DOHH2 (cell line): ENCODE measurements at regions not wholly inside any gene's neighbourhood (a gene's known extent, or its start where the extent isn't known, plus 50 kb on each side); places are given as distances from the start of the nearest gene placed in this dataset.

Experiments used
- H3F3A ChIP-seq: fragments of 200-600 bp; sonication (generic), shearing (Covaris generic); 2 replicates; pipeline ENCODE4 v1.6.0; 2016; ENCODE audit warnings: antibody characterized with exemption, mild to moderate bottlenecking; ENCODE audit not compliant: control insufficient read depth, insufficient read depth
- H3K27ac ChIP-seq: fragments of 200-600 bp; sonication (generic); 2 replicates; pipeline ENCODE4 v1.5.1; 2014; ENCODE audit warnings: low read depth, mild to moderate bottlenecking, low read length, moderate library complexity
- H3K27me3 ChIP-seq: fragments of 200-600 bp; sonication (generic); 2 replicates; pipeline ENCODE4 v1.6.1; 2014; ENCODE audit warnings: mild to moderate bottlenecking, low read length, mixed read lengths; ENCODE audit not compliant: control insufficient read depth
- H3K36me3 ChIP-seq: fragments of 200-600 bp; sonication (generic); 2 replicates; pipeline ENCODE4 v1.6.1; 2014; ENCODE audit warnings: mild to moderate bottlenecking, low read length, moderate library complexity, mixed read lengths; ENCODE audit not compliant: control insufficient read depth
- H3K4me1 ChIP-seq: fragments of 200-600 bp; sonication (generic); 2 replicates; pipeline ENCODE4 v1.6.1; 2014; ENCODE audit warnings: mild to moderate bottlenecking, low read length, mixed read lengths; ENCODE audit not compliant: control insufficient read depth
- H3K4me2 ChIP-seq: fragments of 200-600 bp; sonication (generic); 2 replicates; pipeline ENCODE4 v1.6.0; 2014; ENCODE audit warnings: mild to moderate bottlenecking, low read length, moderate library complexity
- H3K4me3 ChIP-seq: fragments of 200-600 bp; sonication (generic); 2 replicates; pipeline ENCODE4 v1.5.1; 2014; ENCODE audit warnings: mild to moderate bottlenecking, low read length, mixed read lengths
- H3K79me2 ChIP-seq: fragments of 200-600 bp; sonication (generic); 2 replicates; pipeline ENCODE4 v1.6.1; 2014; ENCODE audit warnings: mild to moderate bottlenecking, low read length, mixed read lengths; ENCODE audit not compliant: control insufficient read depth
- H3K9me2 ChIP-seq: fragments of 200-600 bp; sonication (generic); replicated peaks from 2 replicates; pipeline ENCODE4 v1.6.1; 2014; ENCODE audit warnings: mild to moderate bottlenecking, low read length, mixed read lengths; ENCODE audit not compliant: control insufficient read depth
- H3K9me3 ChIP-seq: fragments of 200-600 bp; sonication (generic); 2 replicates; pipeline ENCODE4 v1.6.1; 2014; ENCODE audit warnings: antibody characterized with exemption, low read length, mixed read lengths; ENCODE audit not compliant: control insufficient read depth, insufficient read depth
- H4K20me1 ChIP-seq: fragments of 200-600 bp; sonication (generic); 2 replicates; pipeline ENCODE4 v1.6.0; 2014; ENCODE audit warnings: low read depth, mild to moderate bottlenecking, antibody characterized with exemption, low read length, moderate library complexity; ENCODE audit not compliant: control insufficient read depth, insufficient read depth
- CTCF ChIP-seq: fragments of 200-600 bp; sonication (generic); IDR thresholded peaks from one replicate; pipeline ENCODE4 v1.5.1; 2014; ENCODE audit warnings: antibody characterized with exemption, mild to moderate bottlenecking, low read depth, low read length; ENCODE audit not compliant: poor library complexity, severe bottlenecking
- EZH2phosphoT487 ChIP-seq: fragments of 200-600 bp; sonication (generic); IDR thresholded peaks from 2 replicates; pipeline ENCODE4 v1.6.1; 2017; ENCODE audit warnings: borderline replicate concordance, mild to moderate bottlenecking, antibody characterized with exemption, low read length, moderate library complexity, mixed read lengths

- Histone ChIP-seq H3K27me3 (no peaks in the 10 kb centered on the region), H3K36me3 (no peaks in the 10 kb centered on the region), H3F3A (no peaks in the 10 kb centered on the region), H3K27ac (no peak overlapping the region), H3K4me3 (no peak overlapping the region), H4K20me1 (no peaks in the 10 kb centered on the region), H3K9me3 (no peaks in the 10 kb centered on the region), H3K79me2 (no peaks in the 10 kb centered on the region), H3K4me2 (no peak overlapping the region), H3K4me1 (no peaks in the 10 kb centered on the region), H3K9me2 (no peaks in the 10 kb centered on the region)
- TF ChIP-seq EZH2phosphoT487 (no peak), CTCF (no peak)
These were observed 59.2 kb upstream of the RASAL2 start for GRCh38 chr1:178034676-178035075.

DNA sequence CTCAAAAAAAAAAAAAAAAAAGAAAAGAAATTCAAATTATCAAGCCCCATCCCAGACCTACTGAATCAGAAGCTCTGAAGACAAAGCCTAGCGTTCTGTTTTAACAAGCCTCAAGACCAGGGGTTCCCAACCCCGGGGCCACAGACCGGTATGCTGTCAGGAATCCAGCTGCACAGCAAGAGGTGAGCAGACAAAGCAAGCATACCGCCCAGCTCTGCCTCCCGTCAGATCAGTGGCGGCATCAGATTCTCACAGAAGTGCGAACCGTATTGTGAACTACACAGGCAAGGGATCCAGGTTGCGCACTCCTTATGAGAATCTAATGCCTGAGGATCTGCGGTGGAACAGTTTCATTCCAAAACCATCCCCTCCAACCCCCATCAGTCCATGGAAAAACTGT lies 57.8 kb upstream of the RASAL2 start:
- H3K27me3 ChIP-seq = no peaks in the 10 kb centered on the region
- no peak overlapping the region for H3K4me3 ChIP-seq
- H3K9me3 ChIP-seq = no peaks in the 10 kb centered on the region
- H4K20me1 ChIP-seq = no peaks in the 10 kb centered on the region
- no peaks in the 10 kb centered on the region for H3F3A ChIP-seq
- no peaks in the 10 kb centered on the region for H3K9me2 ChIP-seq
- H3K4me2 ChIP-seq = no peak overlapping the region
- no peak overlapping the region for H3K27ac ChIP-seq
- no peaks in the 10 kb centered on the region for H3K4me1 ChIP-seq
- no peaks in the 10 kb centered on the region for H3K79me2 ChIP-seq
- TF ChIP-seq CTCF (no peak), EZH2phosphoT487 (no peak)
- no peaks in the 10 kb centered on the region for H3K36me3 ChIP-seq

DNA sequence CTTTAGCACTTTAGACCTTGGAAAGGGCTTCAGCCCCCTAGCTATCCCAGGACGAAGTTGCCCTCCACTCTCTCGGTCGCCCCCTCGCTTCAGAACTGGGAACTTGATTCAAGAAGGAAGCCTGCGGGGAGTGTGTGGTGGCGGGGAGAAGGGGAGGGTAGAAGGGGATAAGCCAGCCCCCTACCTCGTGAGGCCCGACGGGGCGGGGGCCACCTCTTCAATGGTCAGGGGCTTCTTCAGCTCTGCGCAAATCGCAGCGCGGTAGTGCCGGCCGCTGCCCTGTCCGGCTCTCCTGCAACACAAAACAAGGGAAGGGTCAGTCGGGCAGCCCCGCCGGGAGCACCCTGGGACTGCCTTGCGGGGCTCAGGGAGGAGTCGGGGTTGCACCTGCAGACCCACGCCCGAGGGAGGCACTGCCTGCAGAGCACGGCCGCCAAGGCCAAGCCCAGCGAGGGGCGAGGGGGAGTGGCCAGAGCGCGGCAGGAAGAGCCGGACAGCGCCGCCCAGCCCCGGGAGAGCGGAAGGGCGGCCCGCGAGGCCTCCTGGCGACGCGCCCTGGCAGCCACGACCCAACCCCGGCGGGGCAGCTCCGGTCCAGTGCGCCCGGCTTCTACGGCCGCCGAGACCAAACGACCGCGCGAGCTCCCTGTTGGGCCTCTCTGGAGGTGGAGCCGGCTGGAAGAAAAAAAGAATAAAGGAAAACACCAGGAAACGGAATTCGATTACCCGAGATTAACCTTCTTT lies 56.2 kb upstream of the RASAL2 start:
- Histone ChIP-seq H3K79me2 (no peaks in the 10 kb centered on the region), H3K27me3 (no peaks in the 10 kb centered on the region), H3K27ac (no peak overlapping the region), H3F3A (no peaks in the 10 kb centered on the region), H3K4me2 (no peak overlapping the region), H4K20me1 (no peaks in the 10 kb centered on the region), H3K4me3 (no peak overlapping the region), H3K9me3 (no peaks in the 10 kb centered on the region), H3K4me1 (no peaks in the 10 kb centered on the region), H3K9me2 (no peaks in the 10 kb centered on the region), H3K36me3 (no peaks in the 10 kb centered on the region)
- TF ChIP-seq CTCF (no peak), EZH2phosphoT487 (no peak)
